GM21737 (cell line): ENCODE measurements at regions not wholly inside any gene's neighbourhood (a gene's known extent, or its start where the extent isn't known, plus 50 kb on each side); places are given as distances from the start of the nearest gene placed in this dataset.

Source experiments
- ATAC-seq: cut with Tn5 transposase; IDR thresholded peaks from one replicate; pipeline ENCODE4 v1.9.1; 2021; ENCODE audit warnings: mild to moderate bottlenecking, moderate library complexity; ENCODE audit not compliant: unreplicated experiment

GRCh38 chr18:60951091-60951490 is 382.1 kb upstream of the CDH20 start:
- ATAC-seq, result no peak

GRCh38 chr18:60962625-60963024 is 370.6 kb upstream of the CDH20 start:
- ATAC-seq, result no peak

- no peak for ATAC-seq
These were observed 367.4 kb upstream of the CDH20 start for GRCh38 chr18:60965856-60966255.

GRCh38 chr18:60966876-60967275 is 366.4 kb upstream of the CDH20 start:
- no peak for ATAC-seq

GRCh38 chr18:60975420-60975819 is 357.8 kb upstream of the CDH20 start:
- no peak for ATAC-seq

GRCh38 chr18:60976976-60977375 is 356.3 kb upstream of the CDH20 start:
- no peak for ATAC-seq

- no peak for ATAC-seq
These were observed 354.9 kb upstream of the CDH20 start for GRCh38 chr18:60978338-60978737.

GRCh38 chr18:60980422-60981005 is 352.7 kb upstream of the CDH20 start:
- ATAC-seq, result no peak

- ATAC-seq, result no peak
These were observed 351.4 kb upstream of the CDH20 start for GRCh38 chr18:60981682-60982328.

- ATAC-seq, result no peak
These were observed 350.9 kb upstream of the CDH20 start for GRCh38 chr18:60982329-60982695.

GRCh38 chr18:60982928-60983327 is 350.3 kb upstream of the CDH20 start:
- no peak for ATAC-seq

GRCh38 chr18:60984510-60984909 is 348.7 kb upstream of the CDH20 start:
- no peak for ATAC-seq

- ATAC-seq, result no peak
These were observed 345.3 kb upstream of the CDH20 start for GRCh38 chr18:60987963-60988362.

- no peak for ATAC-seq
These were observed 336.9 kb upstream of the CDH20 start for GRCh38 chr18:60996326-60996725.

- no peak for ATAC-seq
These were observed 336.4 kb upstream of the CDH20 start for GRCh38 chr18:60996822-60997221.

GRCh38 chr18:61001138-61001537 is 332.1 kb upstream of the CDH20 start:
- ATAC-seq, result no peak

GRCh38 chr18:61006687-61007224 is 326.5 kb upstream of the CDH20 start:
- no peak for ATAC-seq

GRCh38 chr18:61019338-61020301 is 313.6 kb upstream of the CDH20 start:
- ATAC-seq, result no peak

GRCh38 chr18:61025596-61025995 is 307.6 kb upstream of the CDH20 start:
- no peak for ATAC-seq

- no peak for ATAC-seq
These were observed 301.6 kb upstream of the CDH20 start for GRCh38 chr18:61031626-61032025.

- ATAC-seq, result no peak
These were observed 298.6 kb upstream of the CDH20 start for GRCh38 chr18:61034580-61034979.

- no peak for ATAC-seq
These were observed 294.0 kb upstream of the CDH20 start for GRCh38 chr18:61039251-61039650.
